CD4-positive, alpha-beta T cell treated with Interleukin-21 for 1 hour (primary cell): ENCODE measurements at regions not wholly inside any gene's neighbourhood (a gene's known extent, or its start where the extent isn't known, plus 50 kb on each side); places are given as distances from the start of the nearest gene placed in this dataset.
A peak's percentile ranks its signal among the peaks of the same experiment; 100 is the strongest.

ENCODE experiments used
- DNase-seq: peaks from one replicate; pipeline ENCODE4 v3.0.0-alpha.2; 2020

DNA sequence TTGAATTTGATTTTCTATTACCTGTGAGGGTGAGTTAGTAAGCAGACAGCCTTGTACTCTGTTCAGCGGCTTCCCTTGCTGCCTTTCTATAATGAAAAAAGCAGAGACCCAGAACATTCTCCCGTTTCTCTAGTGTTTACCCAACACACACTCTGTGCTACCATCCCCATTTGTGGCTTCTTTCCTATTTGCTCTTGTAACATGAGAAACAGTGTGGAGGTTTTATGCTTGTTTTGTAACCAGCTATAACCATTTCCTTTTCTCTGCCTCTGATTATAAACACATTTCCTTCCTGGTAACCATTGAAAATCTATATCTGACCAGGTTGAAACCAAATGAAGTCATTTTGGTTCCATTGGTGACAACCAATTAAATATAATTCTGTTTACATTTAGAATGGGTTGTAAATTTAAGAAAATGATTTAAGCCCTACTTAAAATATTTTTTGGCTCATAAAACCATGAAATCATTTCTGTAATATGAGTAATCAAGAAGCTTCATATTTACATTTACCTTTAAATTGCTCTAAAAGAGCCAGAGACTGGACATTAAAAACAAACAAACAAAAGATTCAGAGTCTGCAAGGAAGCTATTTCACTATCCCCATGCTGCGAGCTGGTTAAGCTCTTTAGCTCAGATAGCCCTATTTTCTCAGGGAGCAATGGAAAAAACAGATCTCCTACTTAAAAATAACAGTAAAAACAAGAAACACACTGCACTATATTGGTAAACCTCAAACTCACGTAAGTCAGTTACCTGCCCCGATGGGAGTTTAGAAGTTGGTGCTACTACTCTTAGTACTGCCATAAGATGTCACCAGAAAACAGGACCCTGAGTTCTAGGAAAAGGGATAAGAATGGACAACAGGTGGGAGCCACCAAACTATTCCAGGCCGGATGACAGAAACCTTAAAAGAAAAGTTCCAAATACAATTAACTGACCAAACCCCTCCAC, 206.5 kb upstream of the EEA1 start:
- no peak for DNase-seq

DNA sequence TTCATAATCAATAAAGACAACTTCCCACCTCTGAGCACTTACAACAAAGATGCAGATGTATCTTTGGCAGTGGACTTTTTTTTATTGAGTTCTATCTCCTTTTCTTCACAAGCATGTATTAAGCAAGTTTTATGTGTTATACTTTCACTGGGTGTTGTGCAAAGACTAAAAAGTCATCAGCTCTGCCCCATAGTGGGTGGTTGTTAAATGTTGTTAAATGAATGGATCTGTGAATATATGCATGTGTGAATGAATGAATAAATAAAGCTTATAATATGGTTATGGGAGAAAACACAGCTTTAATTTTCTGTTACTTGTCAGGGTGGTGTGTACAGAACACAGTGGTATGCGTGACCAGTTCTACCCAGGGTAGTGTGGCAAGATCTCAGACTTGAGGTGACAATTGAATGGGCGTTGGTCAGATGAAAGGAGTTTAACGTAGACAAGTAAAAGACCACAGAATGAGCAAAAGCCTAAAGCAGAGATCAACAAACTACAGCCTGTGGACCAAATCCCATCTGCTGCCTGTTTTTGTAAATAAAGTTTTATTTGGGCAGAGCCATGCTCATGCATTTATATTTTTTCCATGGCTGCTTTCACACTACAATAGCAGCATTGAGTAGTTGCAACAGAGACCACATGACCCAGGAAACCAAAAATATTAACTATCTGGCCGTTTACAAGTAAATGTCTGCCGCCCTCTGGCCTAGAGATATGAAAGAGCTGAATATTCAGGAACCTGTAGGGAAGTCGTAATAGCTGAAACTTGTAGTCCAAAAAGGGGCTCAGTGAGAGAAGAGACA, 207.4 kb upstream of the EEA1 start:
- DNase-seq = no peak

DNA sequence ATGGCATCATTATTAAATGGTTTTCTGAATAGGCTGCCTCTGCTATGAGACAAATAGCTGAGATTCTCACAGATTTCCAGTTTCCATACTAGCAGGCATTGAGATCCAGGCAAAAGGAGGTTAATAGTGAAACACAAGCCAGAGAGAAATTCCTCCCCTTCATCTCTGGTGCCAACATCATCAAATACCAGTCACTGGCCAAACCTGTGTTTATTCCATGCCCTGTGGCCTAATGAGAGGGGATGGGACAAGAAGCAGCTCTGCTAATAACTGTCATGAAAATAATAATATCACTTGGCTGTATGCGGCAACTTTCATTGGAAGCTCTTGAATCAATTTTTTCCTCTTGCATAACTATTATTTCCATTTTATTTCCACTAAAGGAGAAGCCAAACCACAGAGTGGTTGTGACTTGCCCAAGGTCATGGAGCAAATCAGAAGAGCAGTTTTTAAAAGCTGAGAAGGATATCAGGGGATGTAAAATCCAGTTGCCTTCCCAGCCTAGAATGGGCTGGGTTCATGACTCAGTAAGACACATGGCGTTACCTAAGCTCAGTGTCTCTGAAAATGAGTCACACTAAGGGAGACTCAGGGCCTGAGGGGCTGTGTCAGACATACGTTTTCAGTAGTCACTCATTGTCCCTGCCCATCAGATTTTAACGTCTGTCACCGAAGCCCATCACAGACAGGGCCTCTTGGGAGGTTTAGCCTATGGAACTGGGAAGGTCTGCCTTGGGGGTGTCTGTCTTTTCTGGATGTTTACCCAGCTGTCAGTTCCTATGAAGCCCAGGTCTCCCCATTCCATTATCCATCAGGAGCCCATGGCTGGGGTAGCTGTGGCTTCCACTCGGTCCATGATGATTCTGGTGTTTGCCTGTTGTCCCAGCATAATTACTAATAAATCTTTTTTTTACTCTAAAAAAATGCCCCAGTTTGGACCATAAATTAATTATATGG, 208.8 kb upstream of the EEA1 start:
- DNase-seq = no peak

DNA sequence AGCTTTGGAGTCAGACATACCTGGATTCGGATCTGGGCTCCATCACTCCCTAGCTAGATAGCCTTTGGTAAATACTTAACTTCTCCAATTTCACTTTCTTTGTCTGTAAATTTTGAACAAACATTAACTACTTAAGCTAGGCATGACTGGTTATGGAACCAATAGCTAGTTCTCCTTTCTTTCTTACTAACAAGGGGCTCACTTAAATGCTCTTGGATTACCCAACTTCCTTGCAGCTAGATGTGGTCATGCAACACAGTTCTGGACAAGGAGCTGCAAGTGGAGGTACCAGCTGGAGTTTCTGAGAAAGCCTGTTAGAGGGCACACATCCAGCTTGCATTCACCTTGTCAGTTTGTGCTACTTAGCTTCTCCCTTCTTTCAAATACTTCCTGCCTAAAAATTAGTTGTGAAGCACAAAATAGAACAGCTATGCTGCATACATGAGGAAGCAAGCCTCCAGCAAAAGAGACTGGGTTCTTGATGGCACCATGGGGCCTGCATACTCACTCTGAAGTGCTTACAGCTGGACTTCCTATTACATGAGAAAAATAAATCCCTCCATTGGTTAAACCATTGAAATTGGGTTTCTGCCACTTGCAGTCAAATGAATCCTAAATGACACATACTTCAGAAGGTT, 210.1 kb upstream of the EEA1 start:
- DNase-seq = peak; percentile 9

DNA sequence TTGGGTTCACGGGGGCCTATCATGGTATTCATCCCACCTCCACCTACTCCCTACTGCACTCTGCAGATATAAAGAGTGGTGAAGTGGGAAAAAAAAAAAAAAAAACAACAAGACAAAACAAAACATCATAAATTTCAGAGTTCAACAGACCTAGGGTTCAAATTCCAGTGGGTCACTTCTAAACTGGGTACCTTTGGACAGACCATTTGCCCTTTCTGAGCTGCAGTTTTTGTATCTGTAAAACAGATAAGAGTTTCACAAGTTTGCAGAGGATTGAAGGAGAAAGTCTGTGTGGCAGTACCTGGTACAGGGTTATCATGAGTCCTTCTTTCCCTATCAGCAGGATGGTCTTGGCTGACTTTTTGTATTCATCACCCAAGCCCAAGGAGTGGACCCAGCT, 211.2 kb upstream of the EEA1 start:
- no peak for DNase-seq

DNA sequence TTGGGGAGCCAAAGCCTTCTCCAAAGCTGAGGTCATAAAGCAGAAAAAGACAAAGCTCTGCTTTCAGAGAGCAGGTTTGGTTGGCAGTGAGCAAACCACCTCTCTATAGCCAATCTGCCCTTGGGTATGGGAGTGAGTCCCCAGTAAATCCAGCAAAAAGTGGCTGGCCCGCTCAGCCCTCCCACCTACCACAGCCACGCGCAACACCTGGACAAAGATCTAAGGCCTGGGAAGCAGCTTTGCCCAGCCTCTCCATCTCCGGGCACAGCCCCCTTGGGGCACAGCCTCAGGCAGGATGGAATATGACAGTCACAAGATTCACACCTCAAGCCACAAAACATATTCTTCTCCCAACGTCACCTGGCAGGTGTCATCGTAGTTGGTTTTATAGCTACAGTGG, 211.7 kb upstream of the EEA1 start:
- DNase-seq = no peak

DNA sequence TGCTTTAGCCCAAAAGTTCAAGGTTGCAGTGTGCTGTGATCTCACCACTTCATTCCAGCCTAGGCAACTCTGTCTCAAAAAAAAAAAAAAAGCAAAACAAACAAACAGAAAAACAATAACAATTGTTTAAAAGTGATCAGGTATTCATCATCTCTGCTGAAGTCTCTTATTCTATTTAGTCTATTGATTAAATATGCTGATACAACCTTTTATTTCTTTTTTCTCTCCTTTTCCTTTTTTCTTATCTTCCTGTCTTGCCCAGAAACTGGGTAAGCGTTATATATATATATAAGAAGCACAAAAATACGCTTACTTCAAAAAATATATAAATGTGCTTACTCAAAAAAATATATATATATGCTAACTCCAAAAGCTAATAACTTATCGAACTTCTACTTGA, 213.8 kb upstream of the EEA1 start:
- DNase-seq = no peak

DNA sequence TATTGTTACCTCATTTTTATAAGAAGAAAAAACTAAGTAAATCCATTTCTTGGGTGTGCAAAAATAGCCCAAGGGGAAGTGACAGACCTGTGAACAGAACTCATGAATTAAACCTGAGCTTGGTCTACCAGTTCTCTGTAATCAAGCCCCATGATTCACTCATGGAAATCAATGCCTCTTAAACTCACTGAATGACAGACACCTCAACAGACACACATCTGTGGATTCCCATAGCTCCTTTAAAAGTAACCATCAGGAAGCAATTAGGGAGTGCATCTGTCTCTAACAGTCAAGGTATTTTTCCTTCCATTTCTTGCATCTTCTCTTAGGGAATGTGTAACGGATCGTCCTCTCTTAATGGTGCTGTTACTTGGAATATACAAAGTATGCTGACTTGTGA, 215.0 kb upstream of the EEA1 start:
- DNase-seq = no peak

DNA sequence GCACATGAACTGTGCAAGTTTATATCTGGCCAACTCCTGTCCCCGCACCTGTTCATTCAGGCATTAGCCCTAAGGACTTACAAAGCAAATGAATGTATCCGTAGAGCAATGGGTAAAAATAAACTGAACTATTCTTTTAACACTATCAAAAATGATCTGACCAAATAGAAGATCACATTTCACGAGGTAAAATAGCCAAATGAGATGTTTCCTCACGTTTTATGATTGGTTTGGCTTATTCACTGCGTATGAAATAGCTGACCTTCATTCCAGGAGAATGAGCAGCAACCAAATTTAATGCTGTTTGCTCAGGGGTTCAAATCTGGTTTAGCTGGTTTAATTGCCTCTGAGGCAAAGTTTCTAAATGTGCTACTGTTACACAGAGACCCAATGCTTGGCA, 216.0 kb upstream of the EEA1 start:
- DNase-seq = no peak

DNA sequence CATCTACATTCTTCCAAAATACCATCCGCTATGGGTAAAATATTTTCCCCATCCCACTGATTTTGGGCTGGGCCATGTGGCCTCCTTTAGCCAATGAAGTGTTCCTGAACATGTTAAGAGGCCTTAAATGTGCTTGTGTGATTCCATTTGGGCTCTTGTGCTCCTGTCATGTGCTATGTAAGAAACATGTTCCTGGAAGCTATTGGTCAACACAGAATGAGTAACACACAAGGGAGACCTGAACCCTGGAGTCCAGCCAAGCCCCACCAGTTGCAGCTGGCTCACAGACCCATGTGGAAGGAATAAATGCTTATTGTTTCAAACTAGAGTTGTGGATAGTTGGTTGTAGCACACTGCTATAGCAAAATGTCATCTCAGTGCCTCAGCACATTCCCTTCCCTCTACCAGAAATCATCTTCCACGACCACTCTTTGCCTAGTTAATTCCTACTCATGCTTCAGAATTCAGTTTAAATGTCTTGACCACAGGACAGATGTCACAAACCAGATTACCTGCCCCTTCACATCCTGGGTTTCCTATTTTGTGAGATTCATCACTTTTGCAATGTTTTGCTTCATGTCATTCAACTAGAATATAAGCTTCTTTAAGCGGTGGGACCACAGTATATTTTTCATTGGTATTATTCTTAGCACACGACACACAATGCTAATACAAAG, 217.3 kb upstream of the EEA1 start:
- no peak for DNase-seq

DNA sequence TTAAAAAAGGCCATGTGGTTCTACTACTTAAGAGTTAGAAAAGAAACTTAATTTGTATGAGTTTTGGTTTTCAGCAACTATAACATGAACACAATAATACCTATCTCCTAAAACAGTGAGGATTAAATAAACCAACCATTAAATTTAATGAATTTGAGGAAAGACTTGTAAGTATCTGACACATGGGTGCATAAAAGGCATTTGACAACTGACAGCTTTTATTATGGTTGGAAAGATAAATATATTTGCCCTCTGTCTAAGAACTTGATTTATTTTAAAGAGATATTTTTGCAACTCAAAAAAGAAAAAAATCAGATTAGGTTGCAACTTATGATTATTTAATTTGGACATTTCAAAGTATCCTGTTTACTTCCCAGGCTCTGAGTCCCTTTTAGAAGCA, 217.9 kb upstream of the EEA1 start:
- no peak for DNase-seq

DNA sequence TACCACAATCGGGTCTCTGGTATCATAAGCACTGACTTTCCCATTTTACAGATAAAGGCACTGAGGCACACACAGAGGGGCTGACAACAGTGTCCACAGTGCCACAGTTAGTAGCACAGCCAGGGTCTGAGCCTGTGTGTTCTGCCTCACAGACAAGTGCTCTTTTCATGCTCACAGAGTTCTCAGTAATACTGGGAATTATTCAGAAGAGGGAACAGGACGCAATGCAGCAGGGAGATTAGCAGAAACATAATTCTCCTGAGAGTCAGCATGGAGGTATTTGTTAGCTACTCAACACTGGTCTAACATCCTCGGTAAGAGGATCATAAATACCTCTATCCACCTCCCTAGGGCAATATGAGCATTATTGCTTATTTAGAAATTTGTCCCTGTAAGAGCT, 219.3 kb upstream of the EEA1 start:
- DNase-seq = no peak

DNA sequence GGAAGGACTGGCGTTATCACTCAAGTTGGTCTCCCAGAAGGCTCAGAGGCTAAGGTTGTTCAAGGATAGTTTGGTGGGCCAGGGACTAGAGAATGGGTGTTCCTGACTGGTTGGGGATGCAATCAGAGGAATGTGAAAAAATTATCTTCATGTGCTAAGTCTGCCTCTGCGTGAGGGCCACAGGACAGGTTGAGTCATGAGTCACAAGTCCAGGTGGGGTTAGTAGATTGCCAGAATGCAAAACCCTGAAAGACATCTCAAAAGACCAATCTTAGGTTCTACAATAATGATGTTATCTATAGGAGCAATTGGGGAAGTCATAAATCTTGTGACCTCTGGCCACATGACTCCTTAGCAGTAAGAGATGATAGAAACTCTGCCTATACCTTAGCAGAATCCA, 220.1 kb upstream of the EEA1 start:
- no peak for DNase-seq

DNA sequence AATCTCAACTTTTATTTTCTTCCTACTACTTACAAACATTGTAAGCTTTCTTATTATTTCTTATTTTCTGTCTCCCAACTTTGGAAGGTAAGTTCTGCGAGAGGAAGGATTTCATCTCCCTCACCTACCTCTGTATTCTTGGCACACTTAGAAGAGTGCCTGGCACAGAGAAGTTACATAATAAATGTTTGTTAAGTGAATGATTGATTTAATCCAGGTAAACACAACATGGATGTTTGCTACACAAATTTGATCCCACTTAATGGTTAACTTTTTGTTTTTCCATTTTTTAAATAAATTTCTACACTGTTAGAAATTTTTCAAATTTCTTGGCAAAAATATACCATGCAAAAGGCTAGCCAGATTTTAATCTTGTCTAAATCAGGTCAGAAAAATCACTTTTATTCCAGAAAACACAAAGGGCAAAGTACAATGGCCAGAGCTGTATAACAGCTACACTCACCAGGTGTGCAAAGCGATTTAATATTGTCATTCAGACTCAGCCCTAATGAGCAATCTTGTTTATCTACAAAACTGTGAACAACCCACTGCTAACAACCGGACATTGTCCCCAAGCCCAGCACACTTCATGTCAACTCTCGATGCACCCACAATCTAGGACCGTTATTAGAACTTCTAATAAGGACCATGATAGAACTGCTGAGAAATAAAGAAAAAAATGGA, 222.1 kb upstream of the EEA1 start:
- DNase-seq = no peak

DNA sequence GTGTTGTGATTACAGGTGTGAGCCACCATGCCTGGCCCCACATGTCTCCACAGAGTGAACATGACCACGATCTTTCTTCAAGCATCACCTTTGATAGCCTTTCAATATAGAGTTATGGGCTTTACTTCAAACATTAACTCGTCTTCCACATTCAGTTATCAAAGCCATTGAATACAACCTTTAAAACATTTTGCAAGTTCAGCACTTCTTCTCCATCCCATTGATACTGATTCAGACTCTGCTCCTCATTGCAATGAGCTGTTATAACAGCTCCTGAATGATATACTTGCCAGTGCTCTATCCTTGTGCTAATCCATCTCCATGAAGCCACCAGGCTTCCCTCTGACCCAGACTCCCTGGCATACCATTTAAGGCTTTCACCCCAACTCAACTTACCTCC, 223.5 kb upstream of the EEA1 start:
- no peak for DNase-seq

DNA sequence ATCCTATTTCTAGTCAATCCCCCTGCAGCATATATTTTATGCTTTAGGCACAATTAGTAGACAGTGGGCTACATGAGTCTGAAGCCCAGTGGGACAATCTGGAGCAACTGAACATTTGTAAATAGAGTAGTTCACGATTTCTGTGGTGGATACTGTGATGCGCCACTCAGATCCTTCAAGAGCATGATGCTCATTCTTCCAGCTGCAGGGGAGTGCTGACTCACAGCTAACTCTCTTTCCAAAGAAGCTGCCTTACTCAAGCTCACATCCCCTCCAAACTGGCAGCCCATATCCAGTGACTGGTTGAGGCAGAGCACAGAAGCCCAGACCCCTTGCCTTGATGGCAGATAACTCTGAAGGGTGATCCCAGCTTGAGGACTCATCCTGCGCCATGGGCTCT, 224.2 kb upstream of the EEA1 start:
- no peak for DNase-seq

DNA sequence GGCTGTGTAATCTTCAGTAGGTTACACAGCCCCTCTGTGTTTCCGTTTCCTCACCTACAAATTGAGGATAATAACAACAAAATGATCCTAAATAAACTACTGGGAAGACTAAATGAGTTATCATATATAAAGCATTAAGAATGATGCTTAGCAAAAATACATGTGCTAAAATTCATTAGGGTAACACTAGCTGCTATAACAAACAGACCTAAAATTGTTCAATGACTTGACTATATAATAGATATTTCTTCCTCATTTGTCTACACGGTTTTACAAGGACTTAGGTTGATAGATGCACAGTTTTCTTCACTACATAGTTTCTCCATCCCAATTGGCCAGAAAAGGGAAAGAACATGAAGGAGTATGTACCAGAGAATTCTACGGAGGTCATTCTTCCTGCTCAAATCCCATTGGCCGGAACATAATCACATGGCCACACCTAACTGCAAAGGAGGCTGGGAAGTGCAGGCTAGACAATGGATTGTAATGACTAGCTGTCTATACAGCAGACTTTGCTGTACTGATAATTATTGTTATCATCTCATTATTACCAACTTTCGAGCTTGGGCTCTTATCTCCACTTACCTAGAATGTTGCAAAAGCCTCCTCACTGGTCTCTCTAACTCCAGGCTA, 223.5 kb upstream of the NUDT4 start:
- DNase-seq = no peak

DNA sequence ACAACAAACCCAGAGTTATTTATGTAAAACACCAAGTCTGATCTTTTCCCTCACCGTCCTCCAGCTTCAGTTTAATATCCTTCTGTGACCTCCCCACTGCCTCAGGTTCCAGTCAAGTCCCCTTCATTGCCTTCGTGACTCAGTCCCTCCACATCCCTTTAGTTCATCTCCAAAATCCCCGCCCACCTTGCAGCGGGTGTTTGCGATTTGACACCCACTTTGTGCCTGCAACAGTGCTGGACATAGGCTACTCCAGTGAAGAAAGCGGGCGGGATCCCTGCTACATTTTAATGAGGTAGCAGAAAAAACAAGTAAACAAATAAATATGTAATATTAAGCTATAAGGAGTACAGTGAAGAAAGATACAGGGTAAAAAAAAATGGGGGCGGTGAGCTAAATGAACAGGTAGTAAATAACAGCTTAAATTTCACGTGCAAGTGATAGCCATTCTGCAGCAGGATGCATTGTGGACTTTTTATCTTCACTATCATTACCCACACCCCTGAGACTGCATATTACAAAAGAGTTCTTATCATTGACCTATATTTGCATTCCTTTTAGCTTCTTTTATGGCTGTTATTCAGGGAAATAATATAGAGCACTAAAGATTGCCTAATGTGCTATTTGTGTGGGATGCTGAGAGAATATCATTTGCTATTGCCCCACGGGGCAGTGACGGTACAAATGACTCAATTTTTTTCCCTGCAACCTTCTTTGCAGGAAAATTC, 222.8 kb upstream of the NUDT4 start:
- no peak for DNase-seq

DNA sequence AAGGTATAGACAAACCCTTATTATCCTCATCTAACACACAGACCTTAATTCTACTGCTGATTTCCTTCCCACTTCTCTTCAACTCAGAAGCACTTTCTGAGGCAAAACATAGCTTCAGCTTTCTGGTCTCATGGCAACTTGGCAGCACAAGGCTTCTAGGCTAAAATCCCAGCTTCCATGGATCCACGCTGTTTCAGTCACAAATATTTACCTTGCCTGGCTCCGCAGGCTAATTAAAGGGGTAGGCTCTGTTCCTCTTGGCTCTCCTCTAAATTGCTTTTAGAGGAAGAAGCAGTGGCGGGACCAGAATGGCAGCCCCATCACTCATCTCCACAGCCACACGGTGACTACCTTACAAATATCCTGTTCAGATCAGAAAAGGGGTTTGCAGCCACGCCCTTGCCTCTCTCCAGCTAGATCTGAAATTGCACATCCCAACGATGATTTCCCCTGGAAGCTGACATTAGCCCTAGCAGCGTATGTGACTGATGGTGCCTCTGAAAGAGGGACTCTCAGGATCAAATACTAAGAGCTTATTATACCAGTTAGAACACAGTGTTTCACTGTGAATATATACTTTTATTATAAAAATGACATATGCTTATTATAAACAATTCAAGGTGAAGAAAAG, 221.5 kb upstream of the NUDT4 start:
- no peak for DNase-seq

DNA sequence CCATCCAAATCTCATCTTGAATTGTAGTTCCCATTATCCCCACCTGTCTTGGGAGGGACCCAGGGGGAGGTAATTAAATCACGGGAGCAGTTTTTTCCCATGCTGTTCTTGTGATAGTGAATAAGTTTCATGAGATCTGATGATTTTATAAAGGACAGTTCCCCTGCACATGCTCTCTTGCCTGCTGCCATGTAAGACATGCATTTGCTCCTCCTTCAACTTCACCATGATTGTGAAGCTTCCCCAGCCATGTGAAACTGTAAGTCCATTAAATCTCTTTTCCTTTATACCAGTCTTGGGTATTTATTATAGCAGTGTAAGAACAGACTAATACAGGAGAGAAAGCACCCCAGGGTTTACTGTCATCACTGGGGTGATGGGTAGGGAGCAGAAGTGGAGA, 220.4 kb upstream of the NUDT4 start:
- DNase-seq = no peak
